Suprapubic skin (tissue), 4 donors: ENCODE measurements at regions not wholly inside any gene's neighbourhood (a gene's known extent, or its start where the extent isn't known, plus 50 kb on each side); places are given as distances from the start of the nearest gene placed in this dataset.

ENCODE experiments used
- DNase-seq, 2 donors: peaks; one replicate each; pipeline ENCODE4 v3.0.0-alpha.2; 2019; ENCODE audit warnings: low spot score in 2 of 2
- H3K27ac ChIP-seq: fragments of 200-600 bp; sonication (generic); one replicate; pipeline ENCODE4 v1.5.1; 2019
- H3K27me3 ChIP-seq: fragments of 200-600 bp; sonication (generic); one replicate; pipeline ENCODE4 v1.5.1; 2019
- H3K36me3 ChIP-seq: fragments of 200-600 bp; sonication (generic); one replicate; pipeline ENCODE4 v1.5.1; 2019
- H3K4me1 ChIP-seq: fragments of 200-600 bp; sonication (generic); one replicate; pipeline ENCODE4 v1.5.1; 2019
- H3K4me3 ChIP-seq: fragments of 200-600 bp; sonication (generic); one replicate; pipeline ENCODE4 v1.5.1; 2019; ENCODE audit warnings: mild to moderate bottlenecking
- H3K9me3 ChIP-seq: fragments of 200-600 bp; sonication (generic); one replicate; pipeline ENCODE4 v1.5.1; 2019
- CTCF ChIP-seq, 2 donors: fragments of 200-600 bp in 1 of 2; fragments of 450-650 bp in 1 of 2; sonication (generic) in 1 of 2; IDR thresholded peaks; one replicate each; pipeline ENCODE4 v1.5.1; 2016 to 2019; ENCODE audit warnings: antibody characterized with exemption in 2 of 2, mild to moderate bottlenecking in 1 of 2, moderate library complexity in 1 of 2
- EP300 ChIP-seq: sonication (generic); formaldehyde crosslinking; IDR thresholded peaks from one replicate; pipeline ENCODE4 v1.6.1; 2017; ENCODE audit warnings: antibody characterized with exemption
- POLR2A ChIP-seq, 2 donors: fragments of 450-650 bp; IDR thresholded peaks; one replicate each; pipeline ENCODE4 v1.6.1; 2017; ENCODE audit warnings: antibody characterized with exemption in 2 of 2, mild to moderate bottlenecking in 2 of 2, moderate library complexity in 2 of 2
- POLR2AphosphoS5 ChIP-seq, 3 donors: sonication (generic); formaldehyde crosslinking; IDR thresholded peaks; one replicate each; pipeline ENCODE4 v1.6.1; 2017; ENCODE audit warnings: antibody characterized with exemption in 3 of 3
- WGBS: methylation state at CpG from one replicate; pipeline ENCODE4 v1.1.5; 2018; 5-methylcytosine and 5-hydroxymethylcytosine counted together

DNA sequence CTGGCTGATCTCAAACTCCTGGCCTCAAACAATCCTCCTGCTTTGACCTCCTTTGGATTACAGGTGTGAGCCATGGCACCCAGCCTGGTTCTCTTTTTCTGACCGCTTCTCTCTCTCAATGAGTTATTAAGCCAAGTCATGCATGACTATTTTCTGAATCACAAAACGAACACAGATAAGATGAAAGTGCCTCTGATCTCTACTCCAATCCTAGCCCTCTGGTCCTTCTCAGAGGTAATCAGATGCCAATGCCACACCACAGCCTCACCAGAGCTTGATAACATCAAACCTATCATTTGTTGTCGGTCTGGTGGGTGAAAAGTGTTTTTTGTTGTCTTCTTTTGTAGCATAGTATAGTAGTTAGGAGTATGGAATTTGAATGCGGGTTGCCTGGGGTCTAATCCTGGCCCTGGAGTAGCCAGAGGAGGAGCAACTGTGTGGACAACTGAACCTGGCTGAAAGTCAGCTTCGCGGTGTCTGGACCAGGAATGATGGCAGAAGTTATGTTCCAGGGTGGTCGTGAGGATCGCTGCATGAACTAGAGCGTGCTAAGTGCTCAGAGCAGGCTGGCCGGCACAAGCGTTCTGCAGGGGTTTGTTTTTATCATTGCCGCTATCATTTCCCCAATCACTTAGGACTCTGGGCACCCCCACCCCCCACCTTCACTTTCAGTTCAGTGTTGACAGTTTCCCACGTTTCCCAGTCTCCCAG is 77.9 kb downstream of the SPRING1 start:
- Histone ChIP-seq H3K27me3 (no peaks in the 10 kb centered on the region), H3K36me3 (no peaks in the 10 kb centered on the region), H3K27ac (no peak overlapping the region), H3K4me3 (no peak overlapping the region), H3K9me3 (no peaks in the 10 kb centered on the region), H3K4me1 (peaks cover 29% of the 10 kb centered on the region)
- DNase-seq: no peak
- 90% methylated on average over 13 of the region's 13 CpGs for WGBS
- no peak for TF ChIP-seq EP300
- TF ChIP-seq CTCF (IDR thresholded peaks at IDR 0.05): no peak
- TF ChIP-seq POLR2AphosphoS5 (IDR thresholded peaks at IDR 0.05): no peak
- TF ChIP-seq POLR2A (IDR thresholded peaks at IDR 0.05): no peak

GRCh38 chr12:116657921-116658495 is 79.9 kb downstream of the SPRING1 start:
- no peaks in the 10 kb centered on the region for H3K9me3 ChIP-seq
- H3K27ac ChIP-seq: peak overlapping the region; percentile 51
- TF ChIP-seq EP300 (no peak), POLR2AphosphoS5 (IDR thresholded peaks at IDR 0.05) (no peak), CTCF (IDR thresholded peaks at IDR 0.05) (no peak), POLR2A (IDR thresholded peaks at IDR 0.05) (no peak)
- peak overlapping the region; percentile 27 for H3K4me3 ChIP-seq
- 24% methylated on average over 11 of the region's 11 CpGs for WGBS
- peaks cover 28% of the 10 kb centered on the region for H3K4me1 ChIP-seq
- H3K36me3 ChIP-seq: no peaks in the 10 kb centered on the region
- DNase-seq: no peak
- no peaks in the 10 kb centered on the region for H3K27me3 ChIP-seq

GRCh38 chr12:116656306-116656705 is 81.6 kb downstream of the SPRING1 start:
- TF ChIP-seq EP300 (no peak), CTCF (IDR thresholded peaks at IDR 0.05) (no peak), POLR2A (IDR thresholded peaks at IDR 0.05) (no peak), POLR2AphosphoS5 (IDR thresholded peaks at IDR 0.05) (no peak)
- no peak for DNase-seq
- H3K27me3 ChIP-seq: no peaks in the 10 kb centered on the region
- no peak overlapping the region for H3K27ac ChIP-seq
- H3K9me3 ChIP-seq: no peaks in the 10 kb centered on the region
- WGBS: 76% methylated on average over 5 of the region's 5 CpGs
- H3K4me3 ChIP-seq: no peak overlapping the region
- H3K4me1 ChIP-seq: peaks cover 20% of the 10 kb centered on the region
- no peaks in the 10 kb centered on the region for H3K36me3 ChIP-seq

- Histone ChIP-seq H3K9me3 (no peaks in the 10 kb centered on the region), H3K4me3 (no peak overlapping the region), H3K27me3 (no peaks in the 10 kb centered on the region), H3K27ac (no peak overlapping the region), H3K4me1 (peaks cover 19% of the 10 kb centered on the region), H3K36me3 (no peaks in the 10 kb centered on the region)
- TF ChIP-seq EP300 (no peak), CTCF (IDR thresholded peaks at IDR 0.05) (no peak), POLR2AphosphoS5 (IDR thresholded peaks at IDR 0.05) (no peak), POLR2A (IDR thresholded peaks at IDR 0.05) (no peak)
- WGBS: 94% methylated on average over 6 of the region's 6 CpGs
- DNase-seq: no peak
Measured at GRCh38 chr12:116654226-116654743, 83.6 kb downstream of the SPRING1 start.

GRCh38 chr12:116651089-116651488 is 86.8 kb downstream of the SPRING1 start:
- H3K27ac ChIP-seq: no peak overlapping the region
- H3K4me1 ChIP-seq: no peaks in the 10 kb centered on the region
- H3K36me3 ChIP-seq: no peaks in the 10 kb centered on the region
- no peak for TF ChIP-seq EP300
- TF ChIP-seq CTCF (IDR thresholded peaks at IDR 0.05): no peak
- no peak for TF ChIP-seq POLR2A (IDR thresholded peaks at IDR 0.05)
- TF ChIP-seq POLR2AphosphoS5 (IDR thresholded peaks at IDR 0.05): no peak
- WGBS: 85% methylated on average over 5 of the region's 5 CpGs
- H3K27me3 ChIP-seq: no peaks in the 10 kb centered on the region
- DNase-seq: no peak
- no peak overlapping the region for H3K4me3 ChIP-seq
- no peaks in the 10 kb centered on the region for H3K9me3 ChIP-seq
